ENCODE measurements at regions not wholly inside any gene's neighbourhood (a gene's known extent, or its start where the extent isn't known, plus 50 kb on each side); places are given as distances from the start of the nearest gene placed in this dataset.

DNA sequence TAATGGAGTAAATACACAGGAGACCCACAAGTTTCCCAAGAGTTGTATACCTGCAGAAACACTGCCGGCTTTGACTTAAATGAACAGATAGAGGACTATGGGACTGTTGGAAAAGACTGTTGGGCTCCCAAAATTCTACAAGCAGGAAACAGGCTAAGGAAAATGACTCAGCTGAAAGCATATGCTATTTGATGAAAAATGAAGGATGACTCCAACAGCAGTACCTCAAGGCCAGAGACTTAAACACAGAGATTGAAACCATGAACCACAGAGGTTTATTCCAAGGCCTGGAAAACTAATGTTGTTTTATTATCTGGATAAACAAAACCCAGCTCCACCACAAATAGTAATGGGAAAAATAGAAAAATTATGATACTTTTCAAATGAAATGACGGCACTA, 187.7 kb downstream of the TNFSF18 start:
- H3K4me3 ChIP-seq (ENCODE audit: low read depth, low read length) = no peak overlapping the region
- TF ChIP-seq, protein P1, sequence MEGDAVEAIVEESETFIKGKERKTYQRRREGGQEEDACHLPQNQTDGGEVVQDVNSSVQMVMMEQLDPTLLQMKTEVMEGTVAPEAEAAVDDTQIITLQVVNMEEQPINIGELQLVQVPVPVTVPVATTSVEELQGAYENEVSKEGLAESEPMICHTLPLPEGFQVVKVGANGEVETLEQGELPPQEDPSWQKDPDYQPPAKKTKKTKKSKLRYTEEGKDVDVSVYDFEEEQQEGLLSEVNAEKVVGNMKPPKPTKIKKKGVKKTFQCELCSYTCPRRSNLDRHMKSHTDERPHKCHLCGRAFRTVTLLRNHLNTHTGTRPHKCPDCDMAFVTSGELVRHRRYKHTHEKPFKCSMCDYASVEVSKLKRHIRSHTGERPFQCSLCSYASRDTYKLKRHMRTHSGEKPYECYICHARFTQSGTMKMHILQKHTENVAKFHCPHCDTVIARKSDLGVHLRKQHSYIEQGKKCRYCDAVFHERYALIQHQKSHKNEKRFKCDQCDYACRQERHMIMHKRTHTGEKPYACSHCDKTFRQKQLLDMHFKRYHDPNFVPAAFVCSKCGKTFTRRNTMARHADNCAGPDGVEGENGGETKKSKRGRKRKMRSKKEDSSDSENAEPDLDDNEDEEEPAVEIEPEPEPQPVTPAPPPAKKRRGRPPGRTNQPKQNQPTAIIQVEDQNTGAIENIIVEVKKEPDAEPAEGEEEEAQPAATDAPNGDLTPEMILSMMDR (IDR thresholded peaks at IDR 0.05; ENCODE audit: low read depth, low read length, missing control alignments) = no peak
- DNase-seq (ENCODE audit: low read depth) = no peak

DNA sequence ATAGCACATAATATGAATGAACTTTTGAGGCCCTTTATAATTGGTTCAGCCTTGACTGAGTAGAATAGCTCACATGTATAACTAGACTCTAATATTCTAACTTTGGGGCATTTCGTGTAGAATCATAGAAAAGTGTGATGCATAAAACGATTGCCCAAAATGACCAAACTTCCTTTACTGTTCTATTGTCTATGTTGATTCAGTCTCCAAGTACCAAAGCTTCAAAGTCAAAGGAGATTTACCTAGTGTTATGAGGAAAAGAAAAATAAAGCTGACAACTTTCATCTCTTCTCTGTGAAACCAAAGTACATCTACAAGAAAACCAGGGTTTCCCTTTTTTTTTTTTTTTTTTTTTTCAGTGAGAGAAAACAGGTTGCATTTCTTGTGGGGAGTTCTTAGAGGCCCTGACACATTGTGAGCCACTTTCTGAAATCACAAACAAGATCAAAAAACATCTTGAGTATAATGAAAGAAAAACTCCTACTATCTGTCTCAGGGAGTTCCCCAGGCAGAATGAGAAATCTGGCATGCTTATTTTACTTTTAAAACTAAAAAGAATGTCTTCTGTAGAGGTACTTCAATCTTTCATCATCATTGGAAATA, 183.4 kb downstream of the TNFSF18 start:
- TF ChIP-seq, protein P1 (IDR thresholded peaks at IDR 0.05; ENCODE audit: low read depth, low read length, missing control alignments) = no peak
- no peak overlapping the region for H3K4me3 ChIP-seq (ENCODE audit: low read depth, low read length)
- no peak for DNase-seq (ENCODE audit: low read depth)

DNA sequence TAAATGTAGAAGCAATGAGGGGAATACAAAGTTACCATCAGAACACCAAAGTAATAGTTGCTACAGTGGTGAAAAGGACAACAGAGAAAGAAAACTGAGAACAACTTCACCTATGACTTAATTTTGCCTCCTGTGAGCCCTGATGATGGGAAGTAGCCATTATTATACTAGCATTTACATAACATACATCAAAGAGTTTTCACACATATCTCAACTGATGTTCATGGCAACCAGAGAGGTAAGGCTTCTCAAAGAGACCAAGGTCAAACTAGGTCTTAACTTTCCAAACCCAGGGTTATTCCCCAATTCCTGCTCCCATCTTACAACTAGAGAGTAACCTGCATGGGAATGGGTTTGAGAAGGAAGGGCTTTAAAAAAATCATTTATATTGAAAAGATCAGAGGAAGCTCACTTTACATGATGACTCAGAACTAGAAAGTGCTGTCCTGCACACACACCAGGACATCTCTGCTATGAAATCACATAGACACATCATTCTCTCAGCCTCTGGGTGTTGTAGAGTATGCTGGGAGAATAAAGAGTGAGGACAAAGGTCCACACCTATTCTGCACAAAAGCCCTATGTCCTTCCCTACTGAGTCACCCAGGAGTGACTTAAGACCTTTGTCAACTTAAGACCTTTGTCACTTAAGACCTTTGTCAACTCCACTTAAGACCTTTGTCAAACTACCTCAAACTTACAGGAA, 179.7 kb downstream of the TNFSF18 start:
- TF ChIP-seq, protein P1 (IDR thresholded peaks at IDR 0.05; ENCODE audit: low read depth, low read length, missing control alignments) = no peak
- H3K4me3 ChIP-seq (ENCODE audit: low read depth, low read length) = no peak overlapping the region
- no peak for DNase-seq (ENCODE audit: low read depth)

DNA sequence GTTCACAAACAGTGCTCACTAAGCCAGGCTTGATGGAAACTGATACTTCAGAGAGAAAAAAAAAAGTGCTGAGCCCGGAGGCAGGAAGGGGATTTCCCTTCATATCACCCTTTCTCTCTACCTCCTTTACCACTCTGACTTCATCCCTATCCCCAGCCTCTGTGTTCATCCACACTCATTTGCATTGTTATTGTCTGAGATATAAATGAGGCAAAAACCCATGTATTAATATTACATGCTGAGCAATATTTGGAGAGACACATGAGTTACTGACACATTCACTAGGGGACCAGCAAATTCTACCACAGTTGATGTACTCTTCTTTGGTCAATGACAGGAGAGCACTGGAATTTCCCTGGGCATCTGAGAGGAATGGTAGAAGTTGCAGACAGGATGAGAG, 175.8 kb downstream of the TNFSF18 start:
- DNase-seq (ENCODE audit: low read depth) = no peak
- H3K4me3 ChIP-seq (ENCODE audit: low read depth, low read length) = no peak overlapping the region
- TF ChIP-seq, protein P1 (IDR thresholded peaks at IDR 0.05; ENCODE audit: low read depth, low read length, missing control alignments) = no peak

DNA sequence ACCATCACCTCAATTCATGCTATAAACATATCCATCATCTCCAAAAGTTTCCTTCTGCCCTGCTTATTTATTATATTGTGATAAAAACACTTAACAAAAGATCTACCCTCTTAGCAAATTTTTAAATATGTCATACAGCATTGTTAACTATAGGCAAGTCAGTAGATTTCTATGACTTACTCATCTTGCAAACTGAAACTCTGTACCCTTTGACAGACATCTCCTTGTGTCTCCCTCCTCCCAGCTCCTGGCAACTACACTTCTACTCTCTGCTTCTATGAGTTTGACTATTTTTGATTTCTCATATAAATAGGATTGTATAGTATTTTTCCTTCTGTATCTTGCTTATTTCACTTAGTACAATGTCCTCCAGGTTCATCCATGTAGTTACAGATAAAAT, 174.8 kb downstream of the TNFSF18 start:
- TF ChIP-seq, protein P1 (IDR thresholded peaks at IDR 0.05; ENCODE audit: low read depth, low read length, missing control alignments) = no peak
- DNase-seq (ENCODE audit: low read depth) = no peak
- H3K4me3 ChIP-seq (ENCODE audit: low read depth, low read length) = no peak overlapping the region

DNA sequence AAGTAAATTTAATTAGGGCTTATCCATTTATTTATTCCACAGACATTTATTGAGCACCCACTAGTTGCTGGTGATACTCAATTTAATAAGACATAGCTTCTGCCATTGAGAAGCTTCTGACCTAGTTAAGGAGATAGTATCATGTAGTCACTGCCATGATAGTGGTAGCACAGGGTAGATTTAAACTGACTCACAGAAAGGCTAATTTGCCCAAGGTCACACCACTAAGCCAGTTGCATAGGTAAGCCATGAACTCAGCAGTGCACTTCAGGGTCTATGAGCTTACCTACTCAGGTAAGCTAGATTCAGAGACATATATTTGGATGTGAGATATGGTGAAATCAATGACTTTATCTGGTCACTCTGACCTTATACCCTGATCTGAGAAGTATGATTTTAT, 168.4 kb downstream of the TNFSF18 start:
- DNase-seq (ENCODE audit: low read depth) = no peak
- TF ChIP-seq, protein P1 (IDR thresholded peaks at IDR 0.05; ENCODE audit: low read depth, low read length, missing control alignments) = no peak
- H3K4me3 ChIP-seq (ENCODE audit: low read depth, low read length) = no peak overlapping the region

Measured in GM12864 (cell line).